Esophagus squamous epithelium (tissue), 4 donors: ENCODE measurements at regions not wholly inside any gene's neighbourhood (a gene's known extent, or its start where the extent isn't known, plus 50 kb on each side); places are given as distances from the start of the nearest gene placed in this dataset.

Experiments used
- CTCF ChIP-seq, 6 experiments: fragments of 450-650 bp in 4 of 6; fragments of 200-600 bp in 2 of 6; sonication (generic) in 2 of 6; IDR thresholded peaks; one replicate each; pipeline ENCODE4 v1.5.1; 2016 to 2019; ENCODE audit warnings: antibody characterized with exemption in 6 of 6, mild to moderate bottlenecking in 4 of 6, moderate library complexity in 4 of 6
- POLR2A ChIP-seq, 4 donors: fragments of 450-650 bp; IDR thresholded peaks; one replicate each; pipeline ENCODE4 v1.6.1; 2017; ENCODE audit warnings: antibody characterized with exemption in 4 of 4, mild to moderate bottlenecking in 4 of 4, moderate library complexity in 3 of 4

- TF ChIP-seq CTCF (IDR thresholded peaks at IDR 0.05), result no peak
- no peak for TF ChIP-seq POLR2A (IDR thresholded peaks at IDR 0.05)
These were observed 480.8 kb upstream of the TECRL start for GRCh38 chr4:64889906-64890610.
